Fibroblast of lung (primary cell): ENCODE measurements at regions not wholly inside any gene's neighbourhood (a gene's known extent, or its start where the extent isn't known, plus 50 kb on each side); places are given as distances from the start of the nearest gene placed in this dataset.

ENCODE experiments used
- DNase-seq, 2 donors: peaks; one replicate each; pipeline versions ENCODE4 v3.0.0 to v3.0.0-alpha.2; 2010; ENCODE audit warnings: low read depth in 2 of 2
- H2AFZ ChIP-seq: 2 replicates; pipeline ENCODE4 v1.5.1; 2012; ENCODE audit warnings: low read length, control low read depth, inconsistent platforms
- H3K27ac ChIP-seq: 2 replicates; pipeline ENCODE4 v1.5.1; 2011; ENCODE audit warnings: low read length, control low read depth; ENCODE audit not compliant: insufficient read depth
- H3K27me3 ChIP-seq: 2 replicates; pipeline ENCODE4 v1.5.1; 2011; ENCODE audit warnings: mild to moderate bottlenecking, low read length; ENCODE audit not compliant: control insufficient read depth, insufficient read depth
- H3K36me3 ChIP-seq: 2 replicates; pipeline ENCODE4 v1.5.1; 2011; ENCODE audit warnings: low read length; ENCODE audit not compliant: control insufficient read depth, insufficient read depth
- H3K4me1 ChIP-seq: 2 replicates; pipeline ENCODE4 v1.5.1; 2011; ENCODE audit warnings: low read length; ENCODE audit not compliant: control insufficient read depth, insufficient read depth; ENCODE audit errors: extremely low read depth
- H3K4me2 ChIP-seq: 2 replicates; pipeline ENCODE4 v1.5.1; 2011; ENCODE audit warnings: low read length, control low read depth; ENCODE audit not compliant: insufficient read depth; ENCODE audit errors: extremely low read depth
- H3K4me3 ChIP-seq, 4 experiments: fragments of 200-600 bp in 1 of 4; sonication (generic) in 1 of 4; replicated peaks in 1 of 4; 2 replicates each; pipeline ENCODE4 v1.5.1; 2011 to 2016; ENCODE audit warnings: low read length in 4 of 4, low read depth in 3 of 4, mild to moderate bottlenecking in 3 of 4, control low read depth in 2 of 4, inconsistent platforms in 1 of 4, mixed read lengths in 1 of 4; ENCODE audit not compliant: insufficient read depth in 1 of 4; ENCODE audit errors: control extremely low read depth in 1 of 4
- H3K79me2 ChIP-seq: 2 replicates; pipeline ENCODE4 v1.5.1; 2012; ENCODE audit warnings: mild to moderate bottlenecking, low read length, inconsistent platforms; ENCODE audit not compliant: control insufficient read depth, insufficient read depth
- H3K9ac ChIP-seq: 2 replicates; pipeline ENCODE4 v1.5.1; 2011; ENCODE audit warnings: mild to moderate bottlenecking, low read length, control low read depth; ENCODE audit not compliant: insufficient read depth
- H3K9me3 ChIP-seq: 2 replicates; pipeline ENCODE4 v1.5.1; 2012; ENCODE audit warnings: low read depth, low read length; ENCODE audit not compliant: control insufficient read depth, insufficient read depth
- H4K20me1 ChIP-seq: 2 replicates; pipeline ENCODE4 v1.5.1; 2011; ENCODE audit warnings: low read length; ENCODE audit not compliant: control insufficient read depth, insufficient read depth; ENCODE audit errors: extremely low read depth
- CTCF ChIP-seq, 2 donors: IDR thresholded peaks in 1 of 2; conservative IDR thresholded peaks in 1 of 2; 1 replicate in 1 of 2; 2 replicates in 1 of 2; pipeline ENCODE4 v1.5.1; 2011 to 2012; ENCODE audit warnings: low read length in 2 of 2, control low read depth in 1 of 2, inconsistent platforms in 1 of 2, low read depth in 1 of 2, mild to moderate bottlenecking in 1 of 2
- EZH2 ChIP-seq: IDR thresholded peaks from 2 replicates; pipeline ENCODE4 v1.5.1; 2012; ENCODE audit warnings: low read length, control low read depth, mild to moderate bottlenecking; ENCODE audit errors: missing control alignments

- no peak overlapping the region for H3K4me2 ChIP-seq
- H3K4me1 ChIP-seq = no peaks in the 10 kb centered on the region
- no peak overlapping the region for H3K4me3 ChIP-seq
- H2AFZ ChIP-seq = no peak overlapping the region
- H3K79me2 ChIP-seq = no peaks in the 10 kb centered on the region
- TF ChIP-seq CTCF (conservative IDR thresholded peaks at IDR 0.05 in 1 of 2, IDR thresholded peaks at IDR 0.05 in 1 of 2; ENCODE audit: low read depth in 1 of 2, low read length in 2 of 2) (no peak), EZH2 (no peak)
- H3K27ac ChIP-seq = no peak overlapping the region
- H3K9ac ChIP-seq = no peak overlapping the region
- no peaks in the 10 kb centered on the region for H3K9me3 ChIP-seq
- no peak for DNase-seq
- no peaks in the 10 kb centered on the region for H3K36me3 ChIP-seq
- H3K27me3 ChIP-seq = no peaks in the 10 kb centered on the region
- no peaks in the 10 kb centered on the region for H4K20me1 ChIP-seq
Observed at GRCh38 chr14:23787436-23787835, 151.3 kb downstream of the DHRS2 start.

DNA sequence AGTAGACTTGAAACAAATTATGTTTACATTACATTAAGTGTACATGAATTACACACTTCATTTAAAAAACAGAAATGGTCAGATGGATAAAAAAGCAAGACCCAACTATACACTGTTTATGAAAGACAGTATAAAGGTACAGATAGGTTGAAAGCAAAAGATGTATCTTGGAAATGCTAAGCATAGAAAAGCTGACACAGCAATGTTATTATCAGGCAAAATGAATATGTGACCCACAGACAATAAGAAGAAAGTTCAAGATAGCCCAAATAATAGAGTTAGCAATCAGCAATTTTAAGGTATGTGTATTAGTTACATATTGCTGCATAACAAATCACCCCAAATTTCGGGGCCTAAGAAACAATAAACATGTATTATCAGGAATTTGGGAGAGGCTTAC is 153.5 kb downstream of the DHRS2 start:
- no peak overlapping the region for H3K4me2 ChIP-seq
- H3K27ac ChIP-seq = no peak overlapping the region
- no peaks in the 10 kb centered on the region for H3K9me3 ChIP-seq
- no peak overlapping the region for H3K4me3 ChIP-seq
- no peaks in the 10 kb centered on the region for H3K27me3 ChIP-seq
- TF ChIP-seq CTCF (conservative IDR thresholded peaks at IDR 0.05 in 1 of 2, IDR thresholded peaks at IDR 0.05 in 1 of 2; ENCODE audit: low read depth in 1 of 2, low read length in 2 of 2) (no peak), EZH2 (no peak)
- no peak overlapping the region for H3K9ac ChIP-seq
- no peak overlapping the region for H2AFZ ChIP-seq
- no peaks in the 10 kb centered on the region for H3K36me3 ChIP-seq
- H3K4me1 ChIP-seq = no peaks in the 10 kb centered on the region
- no peak for DNase-seq
- no peaks in the 10 kb centered on the region for H4K20me1 ChIP-seq
- H3K79me2 ChIP-seq = no peaks in the 10 kb centered on the region

DNA sequence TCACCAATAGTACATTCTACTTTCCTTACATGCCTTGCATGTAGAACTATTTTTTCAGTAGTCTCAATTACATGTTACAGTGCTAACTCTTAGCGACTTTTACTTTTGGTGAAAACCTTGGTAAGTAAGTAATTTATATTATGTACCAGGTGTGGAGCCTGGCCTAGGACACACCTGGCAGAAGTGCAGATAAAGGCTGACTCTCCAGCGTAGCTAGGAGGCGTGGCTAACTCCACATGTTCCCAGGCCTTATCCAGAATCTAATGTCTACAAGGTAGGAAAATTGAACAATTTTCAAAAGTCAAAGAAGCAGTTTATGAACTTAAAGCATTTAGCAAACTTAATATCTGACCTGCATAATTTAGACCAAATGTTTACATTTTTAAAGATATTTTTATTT is 157.4 kb downstream of the DHRS2 start:
- no peak overlapping the region for H3K27ac ChIP-seq
- no peak overlapping the region for H2AFZ ChIP-seq
- no peaks in the 10 kb centered on the region for H3K4me1 ChIP-seq
- no peaks in the 10 kb centered on the region for H3K27me3 ChIP-seq
- H3K36me3 ChIP-seq = no peaks in the 10 kb centered on the region
- no peak overlapping the region for H3K4me3 ChIP-seq
- H3K79me2 ChIP-seq = no peaks in the 10 kb centered on the region
- no peak overlapping the region for H3K9ac ChIP-seq
- DNase-seq = no peak
- no peak for TF ChIP-seq CTCF (conservative IDR thresholded peaks at IDR 0.05 in 1 of 2, IDR thresholded peaks at IDR 0.05 in 1 of 2; ENCODE audit: low read depth in 1 of 2, low read length in 2 of 2)
- no peak for TF ChIP-seq EZH2
- no peaks in the 10 kb centered on the region for H3K9me3 ChIP-seq
- H4K20me1 ChIP-seq = no peaks in the 10 kb centered on the region
- no peak overlapping the region for H3K4me2 ChIP-seq
